ENCODE measurements at regions not wholly inside any gene's neighbourhood (a gene's known extent, or its start where the extent isn't known, plus 50 kb on each side); places are given as distances from the start of the nearest gene placed in this dataset.

DNA sequence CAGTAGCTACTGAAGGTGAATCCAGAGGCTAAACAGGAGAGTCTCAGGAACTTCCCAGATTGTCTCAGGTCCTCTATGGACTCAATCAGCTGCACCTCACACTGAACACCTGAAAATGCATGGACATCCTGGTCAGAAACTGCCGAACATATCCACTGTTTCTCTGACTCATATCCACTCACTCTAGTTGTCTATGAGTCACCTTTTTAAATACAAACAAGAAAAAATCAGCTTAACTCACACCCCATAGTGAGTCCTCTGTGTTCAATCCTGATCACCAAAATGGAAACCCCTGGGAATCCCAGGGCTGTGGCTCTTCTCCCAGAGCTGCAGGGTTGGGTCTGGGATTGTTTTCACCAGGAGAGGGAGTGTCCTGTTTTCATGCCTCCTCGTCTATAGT is 556.7 kb downstream of the TMEM121 start:
- no peaks in the 10 kb centered on the region for H3K36me3 ChIP-seq (ENCODE audit: control insufficient read depth in 4 of 4, insufficient read depth in 3 of 4, low read depth in 1 of 4, low read length in 3 of 4)
- no peaks in the 10 kb centered on the region for H3K27me3 ChIP-seq (ENCODE audit: control insufficient read depth in 4 of 4, insufficient read depth in 4 of 4, low read length in 3 of 4)
- TF ChIP-seq, protein P1, sequence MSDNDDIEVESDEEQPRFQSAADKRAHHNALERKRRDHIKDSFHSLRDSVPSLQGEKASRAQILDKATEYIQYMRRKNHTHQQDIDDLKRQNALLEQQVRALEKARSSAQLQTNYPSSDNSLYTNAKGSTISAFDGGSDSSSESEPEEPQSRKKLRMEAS (IDR thresholded peaks at IDR 0.05), result no peak
- TF ChIP-seq, protein P2, sequence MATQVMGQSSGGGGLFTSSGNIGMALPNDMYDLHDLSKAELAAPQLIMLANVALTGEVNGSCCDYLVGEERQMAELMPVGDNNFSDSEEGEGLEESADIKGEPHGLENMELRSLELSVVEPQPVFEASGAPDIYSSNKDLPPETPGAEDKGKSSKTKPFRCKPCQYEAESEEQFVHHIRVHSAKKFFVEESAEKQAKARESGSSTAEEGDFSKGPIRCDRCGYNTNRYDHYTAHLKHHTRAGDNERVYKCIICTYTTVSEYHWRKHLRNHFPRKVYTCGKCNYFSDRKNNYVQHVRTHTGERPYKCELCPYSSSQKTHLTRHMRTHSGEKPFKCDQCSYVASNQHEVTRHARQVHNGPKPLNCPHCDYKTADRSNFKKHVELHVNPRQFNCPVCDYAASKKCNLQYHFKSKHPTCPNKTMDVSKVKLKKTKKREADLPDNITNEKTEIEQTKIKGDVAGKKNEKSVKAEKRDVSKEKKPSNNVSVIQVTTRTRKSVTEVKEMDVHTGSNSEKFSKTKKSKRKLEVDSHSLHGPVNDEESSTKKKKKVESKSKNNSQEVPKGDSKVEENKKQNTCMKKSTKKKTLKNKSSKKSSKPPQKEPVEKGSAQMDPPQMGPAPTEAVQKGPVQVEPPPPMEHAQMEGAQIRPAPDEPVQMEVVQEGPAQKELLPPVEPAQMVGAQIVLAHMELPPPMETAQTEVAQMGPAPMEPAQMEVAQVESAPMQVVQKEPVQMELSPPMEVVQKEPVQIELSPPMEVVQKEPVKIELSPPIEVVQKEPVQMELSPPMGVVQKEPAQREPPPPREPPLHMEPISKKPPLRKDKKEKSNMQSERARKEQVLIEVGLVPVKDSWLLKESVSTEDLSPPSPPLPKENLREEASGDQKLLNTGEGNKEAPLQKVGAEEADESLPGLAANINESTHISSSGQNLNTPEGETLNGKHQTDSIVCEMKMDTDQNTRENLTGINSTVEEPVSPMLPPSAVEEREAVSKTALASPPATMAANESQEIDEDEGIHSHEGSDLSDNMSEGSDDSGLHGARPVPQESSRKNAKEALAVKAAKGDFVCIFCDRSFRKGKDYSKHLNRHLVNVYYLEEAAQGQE (IDR thresholded peaks at IDR 0.05), result no peak
- TF ChIP-seq EGR1 (IDR thresholded peaks at IDR 0.05; ENCODE audit: low read depth in 2 of 2), result no peak
- no peak for TF ChIP-seq RXRA (IDR thresholded peaks at IDR 0.05)
- no peak for TF ChIP-seq CTCF (IDR thresholded peaks at IDR 0.05; ENCODE audit: low read depth, low read length, missing input control)
- TF ChIP-seq HNF4G (IDR thresholded peaks at IDR 0.05), result no peak
- TF ChIP-seq TAF1 (conservative IDR thresholded peaks at IDR 0.05), result no peak
- TF ChIP-seq HNF4A (conservative IDR thresholded peaks at IDR 0.05), result no peak
- no peak for TF ChIP-seq GABPA (IDR thresholded peaks at IDR 0.05 in 1 of 2, conservative IDR thresholded peaks at IDR 0.05 in 1 of 2)
- TF ChIP-seq JUND (IDR thresholded peaks at IDR 0.05), result no peak
- no peak for TF ChIP-seq SP1 (IDR thresholded peaks at IDR 0.05)
- TF ChIP-seq, protein P3, sequence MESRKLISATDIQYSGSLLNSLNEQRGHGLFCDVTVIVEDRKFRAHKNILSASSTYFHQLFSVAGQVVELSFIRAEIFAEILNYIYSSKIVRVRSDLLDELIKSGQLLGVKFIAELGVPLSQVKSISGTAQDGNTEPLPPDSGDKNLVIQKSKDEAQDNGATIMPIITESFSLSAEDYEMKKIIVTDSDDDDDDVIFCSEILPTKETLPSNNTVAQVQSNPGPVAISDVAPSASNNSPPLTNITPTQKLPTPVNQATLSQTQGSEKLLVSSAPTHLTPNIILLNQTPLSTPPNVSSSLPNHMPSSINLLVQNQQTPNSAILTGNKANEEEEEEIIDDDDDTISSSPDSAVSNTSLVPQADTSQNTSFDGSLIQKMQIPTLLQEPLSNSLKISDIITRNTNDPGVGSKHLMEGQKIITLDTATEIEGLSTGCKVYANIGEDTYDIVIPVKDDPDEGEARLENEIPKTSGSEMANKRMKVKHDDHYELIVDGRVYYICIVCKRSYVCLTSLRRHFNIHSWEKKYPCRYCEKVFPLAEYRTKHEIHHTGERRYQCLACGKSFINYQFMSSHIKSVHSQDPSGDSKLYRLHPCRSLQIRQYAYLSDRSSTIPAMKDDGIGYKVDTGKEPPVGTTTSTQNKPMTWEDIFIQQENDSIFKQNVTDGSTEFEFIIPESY (IDR thresholded peaks at IDR 0.05), result no peak
- H3K4me1 ChIP-seq (ENCODE audit: control insufficient read depth in 4 of 4, insufficient read depth in 4 of 4, low read length in 3 of 4), result no peaks in the 10 kb centered on the region
- H3K27ac ChIP-seq (ENCODE audit: low read depth in 1 of 2, low read length in 2 of 2), result no peak overlapping the region
- no peak for DNase-seq (ENCODE audit: low spot score)
- no peak overlapping the region for H3K9ac ChIP-seq (ENCODE audit: low read depth in 1 of 2, low read length in 2 of 2)
- no peaks in the 10 kb centered on the region for H3K9me3 ChIP-seq (ENCODE audit: control insufficient read depth in 4 of 4, low read length in 3 of 4)
- 33% methylated on average over 2 of the region's 2 CpGs for WGBS
- H3K4me3 ChIP-seq (ENCODE audit: low read depth in 1 of 3, low read length in 3 of 3), result no peak overlapping the region

DNA sequence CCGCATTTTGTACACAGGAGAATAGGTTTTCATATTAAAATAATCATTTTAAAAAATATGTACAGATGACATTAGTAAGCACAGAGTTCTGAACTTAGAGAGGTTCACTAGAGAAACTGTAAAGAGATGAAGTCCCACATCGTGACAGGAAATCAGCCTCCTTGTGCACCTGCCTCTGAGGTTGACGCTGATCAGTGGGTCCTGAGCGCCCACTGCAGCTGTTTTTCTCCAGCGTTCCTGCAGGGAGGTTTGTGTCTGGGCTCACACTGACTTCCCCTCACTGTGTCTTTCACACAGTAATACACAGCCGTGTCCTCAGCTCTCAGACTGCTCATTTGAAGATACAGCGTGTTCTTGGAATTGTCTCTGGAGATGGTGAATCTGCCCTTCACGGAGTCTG is 561.5 kb downstream of the TMEM121 start:
- Histone ChIP-seq H3K4me1 (ENCODE audit: control insufficient read depth in 4 of 4, insufficient read depth in 4 of 4, low read length in 3 of 4) (no peaks in the 10 kb centered on the region), H3K27me3 (ENCODE audit: control insufficient read depth in 4 of 4, insufficient read depth in 4 of 4, low read length in 3 of 4) (no peaks in the 10 kb centered on the region), H3K27ac (ENCODE audit: low read depth in 1 of 2, low read length in 2 of 2) (no peak overlapping the region), H3K4me3 (ENCODE audit: low read depth in 1 of 3, low read length in 3 of 3) (no peak overlapping the region), H3K9ac (ENCODE audit: low read depth in 1 of 2, low read length in 2 of 2) (no peak overlapping the region), H3K36me3 (ENCODE audit: control insufficient read depth in 4 of 4, insufficient read depth in 3 of 4, low read depth in 1 of 4, low read length in 3 of 4) (no peaks in the 10 kb centered on the region), H3K9me3 (ENCODE audit: control insufficient read depth in 4 of 4, low read length in 3 of 4) (no peaks in the 10 kb centered on the region)
- TF ChIP-seq RXRA (IDR thresholded peaks at IDR 0.05), result no peak
- TF ChIP-seq CTCF (IDR thresholded peaks at IDR 0.05; ENCODE audit: low read depth, low read length, missing input control), result no peak
- no peak for TF ChIP-seq NR2F2 (IDR thresholded peaks at IDR 0.05)
- TF ChIP-seq HNF4A (conservative IDR thresholded peaks at IDR 0.05), result no peak
- no peak for TF ChIP-seq JUND (IDR thresholded peaks at IDR 0.05)
- TF ChIP-seq, protein P3 (IDR thresholded peaks at IDR 0.05), result no peak
- TF ChIP-seq TAF1 (conservative IDR thresholded peaks at IDR 0.05), result no peak
- no peak for TF ChIP-seq SP1 (IDR thresholded peaks at IDR 0.05)
- TF ChIP-seq EGR1 (IDR thresholded peaks at IDR 0.05; ENCODE audit: low read depth in 2 of 2), result no peak
- TF ChIP-seq GABPA (IDR thresholded peaks at IDR 0.05 in 1 of 2, conservative IDR thresholded peaks at IDR 0.05 in 1 of 2), result no peak
- TF ChIP-seq YY1 (IDR thresholded peaks at IDR 0.05), result no peak
- TF ChIP-seq, protein P1 (IDR thresholded peaks at IDR 0.05), result no peak
- TF ChIP-seq ATF3 (IDR thresholded peaks at IDR 0.05), result no peak
- whole genome bisulfite sequencing, result 64% methylated on average over 8 of the region's 8 CpGs
- no peak for DNase-seq (ENCODE audit: low spot score)
